Testis (tissue), 2 donors: ENCODE measurements at regions not wholly inside any gene's neighbourhood (a gene's known extent, or its start where the extent isn't known, plus 50 kb on each side); places are given as distances from the start of the nearest gene placed in this dataset.

Experiments used
- DNase-seq: peaks from one replicate; pipeline ENCODE4 v3.0.0-alpha.2; 2019
- H3K27ac ChIP-seq, 2 donors: fragments of 200-600 bp; sonication (generic); one replicate each; pipeline ENCODE4 v1.5.1; 2019
- H3K27me3 ChIP-seq: fragments of 200-600 bp; sonication (generic); one replicate; pipeline ENCODE4 v1.5.1; 2019
- H3K36me3 ChIP-seq: fragments of 200-600 bp; sonication (generic); one replicate; pipeline ENCODE4 v1.5.1; 2017; ENCODE audit warnings: low read depth; ENCODE audit errors: missing control alignments
- H3K4me1 ChIP-seq: fragments of 200-600 bp; sonication (generic); one replicate; pipeline ENCODE4 v1.5.1; 2019
- H3K4me3 ChIP-seq, 2 donors: fragments of 200-600 bp; sonication (generic); one replicate each; pipeline ENCODE4 v1.5.1; 2017 to 2019
- H3K9me3 ChIP-seq: fragments of 200-600 bp; sonication (generic); one replicate; pipeline ENCODE4 v1.5.1; 2017
- POLR2A ChIP-seq: fragments of 450-650 bp; IDR thresholded peaks from one replicate; pipeline ENCODE4 v1.6.1; 2017; ENCODE audit warnings: antibody characterized with exemption, mild to moderate bottlenecking, moderate library complexity
- WGBS, 2 donors: methylation state at CpG; one replicate each; pipeline ENCODE4 v1.1.5; 2018; 5-methylcytosine and 5-hydroxymethylcytosine counted together
- intact Hi-C: fragments of 100-400 bp; cut with DNase I; formaldehyde crosslinking; loops from one replicate; pipeline ENCODE4 v1.15.1; 2023; ENCODE audit warnings: low total_unique reads
- TF ChIP-seq, protein P1 (sequence below), 3 experiments: fragments of 450-650 bp in 2 of 3; fragments of 200-600 bp in 1 of 3; sonication (generic) in 1 of 3; IDR thresholded peaks; one replicate each; pipeline ENCODE4 v1.5.1; 2016 to 2019; ENCODE audit warnings: antibody characterized with exemption in 3 of 3, mild to moderate bottlenecking in 2 of 3, moderate library complexity in 1 of 3

DNA sequence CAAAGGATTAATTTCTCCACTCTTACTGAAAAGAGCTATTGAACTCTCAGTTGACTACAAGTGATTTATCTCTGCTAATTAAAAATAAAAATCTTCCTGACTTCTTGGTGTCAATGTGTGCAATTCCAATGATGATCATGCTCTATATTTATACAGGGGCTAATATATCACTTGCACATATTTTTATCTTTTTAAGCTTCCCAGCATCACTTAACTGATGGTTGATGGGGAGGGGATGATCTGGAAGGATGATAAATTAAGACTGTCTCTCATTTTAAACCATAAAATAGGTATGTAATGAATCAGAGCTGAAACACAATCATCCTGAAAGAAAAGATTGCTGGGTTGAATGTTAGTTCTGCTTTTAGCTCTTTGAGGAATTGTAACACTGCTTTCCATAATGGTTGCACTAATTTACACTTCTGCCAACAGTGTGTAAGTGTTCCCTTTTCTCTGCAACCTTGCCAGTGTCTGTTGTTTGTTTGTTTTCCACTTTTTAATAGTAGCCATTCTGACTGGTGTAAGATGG lies 169.6 kb upstream of the ECI2 start:
- TF ChIP-seq, protein P1, sequence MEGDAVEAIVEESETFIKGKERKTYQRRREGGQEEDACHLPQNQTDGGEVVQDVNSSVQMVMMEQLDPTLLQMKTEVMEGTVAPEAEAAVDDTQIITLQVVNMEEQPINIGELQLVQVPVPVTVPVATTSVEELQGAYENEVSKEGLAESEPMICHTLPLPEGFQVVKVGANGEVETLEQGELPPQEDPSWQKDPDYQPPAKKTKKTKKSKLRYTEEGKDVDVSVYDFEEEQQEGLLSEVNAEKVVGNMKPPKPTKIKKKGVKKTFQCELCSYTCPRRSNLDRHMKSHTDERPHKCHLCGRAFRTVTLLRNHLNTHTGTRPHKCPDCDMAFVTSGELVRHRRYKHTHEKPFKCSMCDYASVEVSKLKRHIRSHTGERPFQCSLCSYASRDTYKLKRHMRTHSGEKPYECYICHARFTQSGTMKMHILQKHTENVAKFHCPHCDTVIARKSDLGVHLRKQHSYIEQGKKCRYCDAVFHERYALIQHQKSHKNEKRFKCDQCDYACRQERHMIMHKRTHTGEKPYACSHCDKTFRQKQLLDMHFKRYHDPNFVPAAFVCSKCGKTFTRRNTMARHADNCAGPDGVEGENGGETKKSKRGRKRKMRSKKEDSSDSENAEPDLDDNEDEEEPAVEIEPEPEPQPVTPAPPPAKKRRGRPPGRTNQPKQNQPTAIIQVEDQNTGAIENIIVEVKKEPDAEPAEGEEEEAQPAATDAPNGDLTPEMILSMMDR (IDR thresholded peaks at IDR 0.05) = no peak
- no peak for TF ChIP-seq POLR2A
- no peaks in the 10 kb centered on the region for H3K4me1 ChIP-seq
- H3K27ac ChIP-seq = no peak overlapping the region
- intact Hi-C loops = no loop called here
- H3K36me3 ChIP-seq = no peaks in the 10 kb centered on the region
- no peak for DNase-seq
- H3K9me3 ChIP-seq = no peaks in the 10 kb centered on the region
- no peaks in the 10 kb centered on the region for H3K27me3 ChIP-seq
- no peak overlapping the region for H3K4me3 ChIP-seq

DNA sequence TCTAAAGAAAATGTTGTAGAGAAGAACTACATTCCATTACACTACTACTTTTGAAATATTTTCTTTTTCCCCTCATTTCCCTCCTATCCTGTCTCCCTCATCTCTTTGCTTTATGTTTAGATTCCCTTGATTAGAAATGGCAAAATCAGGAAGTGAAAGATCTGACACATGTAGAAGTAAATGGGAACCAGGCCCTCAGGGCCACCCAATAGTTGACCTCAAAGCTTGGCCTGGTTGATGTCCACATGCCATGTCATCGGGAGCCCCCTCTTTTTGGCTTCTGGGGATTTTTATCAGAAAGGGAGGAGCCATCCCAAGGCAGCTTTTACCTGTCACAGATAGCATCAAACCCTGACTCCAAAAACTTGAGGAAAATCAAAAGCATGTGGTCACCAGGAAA lies 168.3 kb upstream of the ECI2 start:
- no peaks in the 10 kb centered on the region for H3K4me1 ChIP-seq
- DNase-seq = no peak
- intact Hi-C loops = no loop called here
- H3K4me3 ChIP-seq = no peak overlapping the region
- no peaks in the 10 kb centered on the region for H3K9me3 ChIP-seq
- H3K27ac ChIP-seq = no peak overlapping the region
- H3K27me3 ChIP-seq = no peaks in the 10 kb centered on the region
- WGBS, 2 donors = 75 to 86% methylated on average over 1 of the region's 1 CpG
- no peak for TF ChIP-seq POLR2A
- TF ChIP-seq, protein P1 (IDR thresholded peaks at IDR 0.05) = no peak
- H3K36me3 ChIP-seq = no peaks in the 10 kb centered on the region

GRCh38 chr6:4302524-4302923 lies 167.1 kb upstream of the ECI2 start:
- WGBS, 2 donors = 73 to 90% methylated on average over 2 of the region's 2 CpGs
- Histone ChIP-seq H3K4me1 (no peaks in the 10 kb centered on the region), H3K36me3 (no peaks in the 10 kb centered on the region), H3K9me3 (no peaks in the 10 kb centered on the region), H3K27me3 (no peaks in the 10 kb centered on the region), H3K4me3 (no peak overlapping the region), H3K27ac (no peak overlapping the region)
- intact Hi-C loops = no loop called here
- DNase-seq = no peak
- TF ChIP-seq, protein P1 (IDR thresholded peaks at IDR 0.05) = no peak
- TF ChIP-seq POLR2A = no peak

- Histone ChIP-seq H3K36me3 (no peaks in the 10 kb centered on the region), H3K9me3 (no peaks in the 10 kb centered on the region), H3K27me3 (no peaks in the 10 kb centered on the region), H3K4me3 (no peak overlapping the region), H3K27ac (no peak overlapping the region), H3K4me1 (no peaks in the 10 kb centered on the region)
- no peak for DNase-seq
- 51 to 56% methylated on average over 2 of the region's 2 CpGs for WGBS, 2 donors
- TF ChIP-seq POLR2A = no peak
- TF ChIP-seq, protein P1 (IDR thresholded peaks at IDR 0.05) = no peak
- intact Hi-C loops = no loop called here
Observed at GRCh38 chr6:4301871-4302270, 166.5 kb upstream of the ECI2 start.

- no peaks in the 10 kb centered on the region for H3K27me3 ChIP-seq
- H3K4me3 ChIP-seq = no peak overlapping the region
- no peak overlapping the region for H3K27ac ChIP-seq
- intact Hi-C loops = no loop called here
- H3K36me3 ChIP-seq = no peaks in the 10 kb centered on the region
- 91 to 96% methylated on average over 5 of the region's 5 CpGs for WGBS, 2 donors
- no peaks in the 10 kb centered on the region for H3K4me1 ChIP-seq
- DNase-seq = no peak
- no peaks in the 10 kb centered on the region for H3K9me3 ChIP-seq
- no peak for TF ChIP-seq POLR2A
- TF ChIP-seq, protein P1 (IDR thresholded peaks at IDR 0.05) = no peak
Observed at GRCh38 chr6:4300917-4301316, 165.5 kb upstream of the ECI2 start.
